A549 (cell line): ENCODE measurements at regions not wholly inside any gene's neighbourhood (a gene's known extent, or its start where the extent isn't known, plus 50 kb on each side); places are given as distances from the start of the nearest gene placed in this dataset.

Experiments used
- ATAC-seq, 2 experiments: fragments of 200-7000 bp in 1 of 2; fragments of >200 bp in 1 of 2; cut with Nextera tagmentation in 1 of 2; cut with Tn5 transposase in 1 of 2; 3 replicates each; pipeline versions ENCODE4 v1.8.0 to v1.9.1; 2018 to 2020; ENCODE audit warnings: mild to moderate bottlenecking in 1 of 2, moderate library complexity in 1 of 2
- CTCF ChIA-PET: fragments of 300-600 bp; sonication (Branson Sonifier 250); formaldehyde crosslinking; extraction: SDS; loops from one replicate; lab custom pipeline; 2021; ENCODE audit warnings: antibody characterized with exemption, inconsistent platforms; lab: Yijun Ruan, JAX
- POLR2A ChIA-PET: fragments of 350-600 bp; formaldehyde crosslinking; extraction: SDS; loops from one replicate; lab custom pipeline; 2021; ENCODE audit warnings: antibody characterized with exemption, inconsistent platforms; lab: Yijun Ruan, JAX
- DNase-seq, 2 experiments: peaks; one replicate each; pipeline versions ENCODE4 v3.0.0 to v3.0.0-alpha.2; 2011 to 2016; ENCODE audit warnings: low read depth in 1 of 2, low spot score in 1 of 2
- FAIRE-seq: peaks from 2 replicates; lab custom pipeline; 2011; peaks lifted over from hg19 to GRCh38; lab: Jason Lieb, UNC
- H3K27ac ChIP-seq, 2 experiments: fragments of >200 bp; sonication (Bioruptor Twin); formaldehyde crosslinking; 3 replicates each; pipeline ENCODE4 v1.5.1; 2016 to 2017
- H3K4me1 ChIP-seq: fragments of >200 bp; sonication (Bioruptor Twin); formaldehyde crosslinking; 3 replicates; pipeline ENCODE4 v1.6.1; 2016
- H3K4me2 ChIP-seq: fragments of >200 bp; sonication (Bioruptor Twin); formaldehyde crosslinking; 3 replicates; pipeline ENCODE4 v1.6.1; 2016
- H3K4me3 ChIP-seq: fragments of >200 bp; sonication (Bioruptor Twin); formaldehyde crosslinking; 3 replicates; pipeline ENCODE4 v1.5.1; 2016
- H3K9me3 ChIP-seq: fragments of >200 bp; sonication (Bioruptor Twin); formaldehyde crosslinking; 3 replicates; pipeline ENCODE4 v1.6.1; 2016
- CBX2 ChIP-seq: fragments of 200-600 bp; sonication (generic); IDR thresholded peaks from 2 replicates; pipeline ENCODE4 v1.6.1; 2016; ENCODE audit warnings: low read depth, mild to moderate bottlenecking, borderline replicate concordance
- CEBPB ChIP-seq, 2 experiments: fragments of >200 bp in 1 of 2; sonication (Bioruptor Twin) in 1 of 2; formaldehyde crosslinking in 1 of 2; IDR thresholded peaks; 2 replicates each; pipeline ENCODE4 v1.6.1; 2012 to 2016
- CHD2 ChIP-seq: fragments of 150-350 bp; IDR thresholded peaks from 2 replicates; pipeline ENCODE4 v1.6.1; 2014; ENCODE audit warnings: low read length; ENCODE audit not compliant: partially characterized antibody
- EHMT2 ChIP-seq: fragments of 200-600 bp; sonication (generic); IDR thresholded peaks from 2 replicates; pipeline ENCODE4 v1.6.1; 2016; ENCODE audit warnings: antibody characterized with exemption, low read depth, mild to moderate bottlenecking, moderate library complexity
- EP300 ChIP-seq, 2 experiments: fragments of >200 bp; sonication (Bioruptor Twin); formaldehyde crosslinking; IDR thresholded peaks; 2 replicates in 1 of 2; 3 replicates in 1 of 2; pipeline ENCODE4 v1.6.1; 2016 to 2017
- ESRRA ChIP-seq: fragments of 150-350 bp; IDR thresholded peaks from 2 replicates; pipeline ENCODE4 v1.6.1; 2014; ENCODE audit warnings: mild to moderate bottlenecking, low read length, borderline replicate concordance
- HOXB5 ChIP-seq: fragments of 250-450 bp; sonication (Bioruptor Pico); IDR thresholded peaks from 2 replicates; pipeline ENCODE4 v1.5.0; 2020; ENCODE audit warnings: mild to moderate bottlenecking, moderate library complexity
- JUN ChIP-seq, 2 experiments: fragments of >200 bp; sonication (Bioruptor Twin); formaldehyde crosslinking; IDR thresholded peaks; 2 replicates in 1 of 2; 3 replicates in 1 of 2; pipeline ENCODE4 v1.6.1; 2016 to 2017
- JUNB ChIP-seq: fragments of >200 bp; sonication (Bioruptor Twin); formaldehyde crosslinking; IDR thresholded peaks from 2 replicates; pipeline ENCODE4 v1.6.1; 2016
- MAFK ChIP-seq: fragments of 450-650 bp; IDR thresholded peaks from 2 replicates; pipeline ENCODE4 v1.6.1; 2014; ENCODE audit not compliant: partially characterized antibody
- POLR2AphosphoS2 ChIP-seq: conservative IDR thresholded peaks from 2 replicates; pipeline ENCODE4 v1.6.1; 2012; ENCODE audit warnings: low read length, improper control_type of control experiment, inconsistent platforms
- RAD21 ChIP-seq, 2 experiments: fragments of >200 bp in 1 of 2; sonication (Bioruptor Twin) in 1 of 2; formaldehyde crosslinking in 1 of 2; IDR thresholded peaks in 1 of 2; conservative IDR thresholded peaks in 1 of 2; 2 replicates in 1 of 2; 3 replicates in 1 of 2; pipeline ENCODE4 v1.6.1; 2012 to 2018; ENCODE audit warnings: inconsistent platforms in 1 of 2
- RARB ChIP-seq: fragments of 250-450 bp; sonication (Bioruptor Pico); IDR thresholded peaks from 2 replicates; pipeline ENCODE4 v1.8.0; 2021; ENCODE audit warnings: mild to moderate bottlenecking, moderate library complexity
- RCOR1 ChIP-seq: fragments of 150-350 bp; IDR thresholded peaks from 2 replicates; pipeline ENCODE4 v1.6.1; 2014; ENCODE audit warnings: antibody characterized with exemption, low read length, low read depth
- SMC3 ChIP-seq: fragments of >200 bp; sonication (Bioruptor Twin); formaldehyde crosslinking; IDR thresholded peaks from 3 replicates; pipeline ENCODE4 v1.6.1; 2018; ENCODE audit warnings: inconsistent platforms
- TFCP2L1 ChIP-seq: fragments of 250-450 bp; sonication (Bioruptor Pico); IDR thresholded peaks from 2 replicates; pipeline ENCODE4 v1.5.0; 2021; ENCODE audit warnings: mild to moderate bottlenecking
- ZC3H11A ChIP-seq: fragments of 450-650 bp; IDR thresholded peaks from 2 replicates; pipeline ENCODE4 v1.6.1; 2014; ENCODE audit warnings: antibody characterized with exemption, mild to moderate bottlenecking
- ZNF302 ChIP-seq: fragments of 250-450 bp; sonication (Bioruptor Pico); IDR thresholded peaks from 2 replicates; pipeline ENCODE4 v1.9.0; 2021; ENCODE audit warnings: inconsistent platforms, mild to moderate bottlenecking, moderate library complexity
- WGBS: methylation state at CpG from one replicate; pipeline ENCODE4 v1.1.6; 2017; ENCODE audit errors: missing lambda C conversion rate; 5-methylcytosine and 5-hydroxymethylcytosine counted together
- TF ChIP-seq, protein P1 (sequence below): fragments of 200-600 bp; sonication (generic); IDR thresholded peaks from 2 replicates; pipeline ENCODE4 v1.6.1; 2016; ENCODE audit warnings: antibody characterized with exemption, mild to moderate bottlenecking, moderate library complexity
- TF ChIP-seq, protein P2 (sequence below): IDR thresholded peaks from 2 replicates; pipeline ENCODE4 v1.6.1; 2012; ENCODE audit warnings: low read depth, borderline replicate concordance
- TF ChIP-seq, protein P3 (sequence below): fragments of 250-450 bp; sonication (Bioruptor Pico); IDR thresholded peaks from 2 replicates; pipeline ENCODE4 v1.5.0; 2021; ENCODE audit warnings: mild to moderate bottlenecking, moderate library complexity, borderline replicate concordance
- TF ChIP-seq, protein P4 (sequence below): IDR thresholded peaks from 2 replicates; pipeline ENCODE4 v1.6.1; 2012

DNA sequence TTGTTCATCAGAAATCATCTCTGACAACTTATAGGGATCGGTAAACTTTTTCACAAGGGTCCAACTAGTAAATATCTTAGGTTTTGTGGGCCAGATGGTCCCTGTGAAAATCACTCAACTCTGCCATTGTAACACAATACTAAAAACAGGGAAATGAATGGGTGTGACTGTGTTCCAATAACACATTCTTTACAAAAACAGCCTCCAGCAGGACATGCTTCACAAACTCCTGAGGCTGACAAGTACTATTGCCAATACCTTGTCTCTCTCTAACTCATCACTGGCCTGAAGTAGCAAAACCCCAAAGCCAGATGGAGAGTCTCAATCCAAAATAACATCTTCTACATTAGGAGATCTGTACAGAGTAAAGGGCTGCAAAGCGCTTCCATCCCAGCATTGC lies 312.3 kb downstream of the TOX3 start:
- ChIA-PET POLR2A (no interaction called here), CTCF (no interaction called here)
- ATAC-seq: no peak
- no peaks in the 10 kb centered on the region for H3K9me3 ChIP-seq
- no peak for FAIRE-seq
- no peaks in the 10 kb centered on the region for H3K4me1 ChIP-seq
- H3K27ac ChIP-seq: no peak overlapping the region
- no peak for TF ChIP-seq RCOR1
- no peak for TF ChIP-seq CBX2
- no peak for TF ChIP-seq EHMT2
- TF ChIP-seq RAD21 (conservative IDR thresholded peaks at IDR 0.05 in 1 of 2, IDR thresholded peaks at IDR 0.05 in 1 of 2): no peak
- no peak for TF ChIP-seq SMC3
- TF ChIP-seq, protein P1, sequence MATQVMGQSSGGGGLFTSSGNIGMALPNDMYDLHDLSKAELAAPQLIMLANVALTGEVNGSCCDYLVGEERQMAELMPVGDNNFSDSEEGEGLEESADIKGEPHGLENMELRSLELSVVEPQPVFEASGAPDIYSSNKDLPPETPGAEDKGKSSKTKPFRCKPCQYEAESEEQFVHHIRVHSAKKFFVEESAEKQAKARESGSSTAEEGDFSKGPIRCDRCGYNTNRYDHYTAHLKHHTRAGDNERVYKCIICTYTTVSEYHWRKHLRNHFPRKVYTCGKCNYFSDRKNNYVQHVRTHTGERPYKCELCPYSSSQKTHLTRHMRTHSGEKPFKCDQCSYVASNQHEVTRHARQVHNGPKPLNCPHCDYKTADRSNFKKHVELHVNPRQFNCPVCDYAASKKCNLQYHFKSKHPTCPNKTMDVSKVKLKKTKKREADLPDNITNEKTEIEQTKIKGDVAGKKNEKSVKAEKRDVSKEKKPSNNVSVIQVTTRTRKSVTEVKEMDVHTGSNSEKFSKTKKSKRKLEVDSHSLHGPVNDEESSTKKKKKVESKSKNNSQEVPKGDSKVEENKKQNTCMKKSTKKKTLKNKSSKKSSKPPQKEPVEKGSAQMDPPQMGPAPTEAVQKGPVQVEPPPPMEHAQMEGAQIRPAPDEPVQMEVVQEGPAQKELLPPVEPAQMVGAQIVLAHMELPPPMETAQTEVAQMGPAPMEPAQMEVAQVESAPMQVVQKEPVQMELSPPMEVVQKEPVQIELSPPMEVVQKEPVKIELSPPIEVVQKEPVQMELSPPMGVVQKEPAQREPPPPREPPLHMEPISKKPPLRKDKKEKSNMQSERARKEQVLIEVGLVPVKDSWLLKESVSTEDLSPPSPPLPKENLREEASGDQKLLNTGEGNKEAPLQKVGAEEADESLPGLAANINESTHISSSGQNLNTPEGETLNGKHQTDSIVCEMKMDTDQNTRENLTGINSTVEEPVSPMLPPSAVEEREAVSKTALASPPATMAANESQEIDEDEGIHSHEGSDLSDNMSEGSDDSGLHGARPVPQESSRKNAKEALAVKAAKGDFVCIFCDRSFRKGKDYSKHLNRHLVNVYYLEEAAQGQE: no peak
- TF ChIP-seq POLR2AphosphoS2: no peak
- no peak for TF ChIP-seq HOXB5 (CRISPR knock-in tag)
- TF ChIP-seq, protein P2, sequence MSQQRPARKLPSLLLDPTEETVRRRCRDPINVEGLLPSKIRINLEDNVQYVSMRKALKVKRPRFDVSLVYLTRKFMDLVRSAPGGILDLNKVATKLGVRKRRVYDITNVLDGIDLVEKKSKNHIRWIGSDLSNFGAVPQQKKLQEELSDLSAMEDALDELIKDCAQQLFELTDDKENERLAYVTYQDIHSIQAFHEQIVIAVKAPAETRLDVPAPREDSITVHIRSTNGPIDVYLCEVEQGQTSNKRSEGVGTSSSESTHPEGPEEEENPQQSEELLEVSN: no peak
- no peak for TF ChIP-seq ZNF302 (CRISPR knock-in tag)
- no peak for TF ChIP-seq JUN (IDR thresholded peaks at IDR 0.05)
- no peak for TF ChIP-seq ZC3H11A
- no peak for TF ChIP-seq CHD2
- TF ChIP-seq TFCP2L1 (CRISPR knock-in tag): no peak
- TF ChIP-seq JUNB: no peak
- TF ChIP-seq, protein P3, sequence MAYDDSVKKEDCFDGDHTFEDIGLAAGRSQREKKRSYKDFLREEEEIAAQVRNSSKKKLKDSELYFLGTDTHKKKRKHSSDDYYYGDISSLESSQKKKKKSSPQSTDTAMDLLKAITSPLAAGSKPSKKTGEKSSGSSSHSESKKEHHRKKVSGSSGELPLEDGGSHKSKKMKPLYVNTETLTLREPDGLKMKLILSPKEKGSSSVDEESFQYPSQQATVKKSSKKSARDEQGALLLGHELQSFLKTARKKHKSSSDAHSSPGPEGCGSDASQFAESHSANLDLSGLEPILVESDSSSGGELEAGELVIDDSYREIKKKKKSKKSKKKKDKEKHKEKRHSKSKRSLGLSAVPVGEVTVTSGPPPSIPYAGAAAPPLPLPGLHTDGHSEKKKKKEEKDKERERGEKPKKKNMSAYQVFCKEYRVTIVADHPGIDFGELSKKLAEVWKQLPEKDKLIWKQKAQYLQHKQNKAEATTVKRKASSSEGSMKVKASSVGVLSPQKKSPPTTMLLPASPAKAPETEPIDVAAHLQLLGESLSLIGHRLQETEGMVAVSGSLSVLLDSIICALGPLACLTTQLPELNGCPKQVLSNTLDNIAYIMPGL (CRISPR knock-in tag): no peak
- TF ChIP-seq EP300 (IDR thresholded peaks at IDR 0.05): no peak
- 4% methylated on average over 2 of the region's 2 CpGs for WGBS
- no peak overlapping the region for H3K4me2 ChIP-seq
- H3K4me3 ChIP-seq: no peak overlapping the region
- no peak for DNase-seq

DNA sequence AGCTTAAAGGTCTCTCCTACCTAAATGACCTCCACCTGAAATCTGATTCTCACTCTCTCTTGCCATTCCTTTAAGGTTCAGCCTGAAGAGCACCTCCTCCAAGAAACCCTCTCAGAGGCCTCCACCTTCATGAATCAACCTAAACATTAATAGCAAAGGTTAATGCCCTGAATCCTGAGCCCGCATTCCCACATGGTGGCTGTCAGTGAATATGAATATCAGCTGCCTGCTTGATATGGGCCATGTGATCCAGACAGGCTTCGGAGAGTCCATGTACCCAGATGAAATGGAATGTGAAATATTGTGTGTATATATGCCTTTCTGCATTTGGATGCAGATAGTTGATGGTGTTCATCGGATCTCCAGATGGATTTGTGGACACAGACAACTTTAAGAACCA lies 317.5 kb downstream of the TOX3 start:
- WGBS: 11% methylated on average over 3 of the region's 3 CpGs
- ChIA-PET CTCF (interaction anchor here (0.9 kb wide), 1 partner anchor 12 kb away, joined by 3 read pairs; no protein-coding TSS in a partner anchor), POLR2A (no interaction called here)
- FAIRE-seq: no peak
- Histone ChIP-seq H3K4me2 (no peak overlapping the region), H3K4me3 (no peak overlapping the region), H3K4me1 (no peaks in the 10 kb centered on the region), H3K27ac (no peak overlapping the region), H3K9me3 (0 out of 3 replicates have a peak, but pooled peaks cover 3% of the 10 kb centered on the region)
- ATAC-seq: no peak
- DNase-seq: no peak
- TF ChIP-seq ESRRA (no peak), RAD21 (conservative IDR thresholded peaks at IDR 0.05 in 1 of 2, IDR thresholded peaks at IDR 0.05 in 1 of 2) (no peak), JUN (IDR thresholded peaks at IDR 0.05) (no peak), MAFK (no peak), CEBPB (IDR thresholded peaks at IDR 0.05) (no peak), HOXB5 (CRISPR knock-in tag) (no peak), RARB (CRISPR knock-in tag) (no peak), CBX2 (no peak)
- TF ChIP-seq, protein P4, sequence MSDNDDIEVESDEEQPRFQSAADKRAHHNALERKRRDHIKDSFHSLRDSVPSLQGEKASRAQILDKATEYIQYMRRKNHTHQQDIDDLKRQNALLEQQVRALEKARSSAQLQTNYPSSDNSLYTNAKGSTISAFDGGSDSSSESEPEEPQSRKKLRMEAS: no peak
